ENCODE measurements at regions not wholly inside any gene's neighbourhood (a gene's known extent, or its start where the extent isn't known, plus 50 kb on each side); places are given as distances from the start of the nearest gene placed in this dataset.

DNA sequence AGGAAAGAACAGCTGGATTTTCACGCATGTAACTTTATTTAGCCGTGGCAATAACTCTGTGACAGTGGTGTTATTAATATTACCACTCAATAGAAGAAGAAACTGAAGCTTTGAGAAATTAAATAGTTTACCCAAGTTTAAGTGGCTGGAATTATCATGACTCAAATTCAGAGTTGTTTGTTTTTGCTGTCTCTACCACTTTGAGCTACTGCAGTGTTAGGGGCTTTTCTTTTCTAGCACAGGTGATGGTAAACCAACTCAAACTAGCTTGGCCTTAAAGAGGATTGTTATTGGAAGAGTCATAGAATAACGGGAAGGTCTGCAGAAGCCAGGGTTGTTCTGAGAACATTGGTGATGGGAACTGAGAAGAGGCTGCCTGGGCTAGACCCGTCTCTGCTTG lies 66.0 kb upstream of the PREP start:
- H3K9me3 ChIP-seq: no peaks in the 10 kb centered on the region
- H3K36me3 ChIP-seq: no peaks in the 10 kb centered on the region
- peaks cover 14% of the 10 kb centered on the region for H3K27me3 ChIP-seq
- H3K27ac ChIP-seq: no peak overlapping the region
- H3K4me1 ChIP-seq (ENCODE audit: control insufficient read depth in 1 of 2, insufficient read depth in 1 of 2, low read depth in 1 of 2, low read length in 1 of 2): no peaks in the 10 kb centered on the region
- TF ChIP-seq, protein P1, sequence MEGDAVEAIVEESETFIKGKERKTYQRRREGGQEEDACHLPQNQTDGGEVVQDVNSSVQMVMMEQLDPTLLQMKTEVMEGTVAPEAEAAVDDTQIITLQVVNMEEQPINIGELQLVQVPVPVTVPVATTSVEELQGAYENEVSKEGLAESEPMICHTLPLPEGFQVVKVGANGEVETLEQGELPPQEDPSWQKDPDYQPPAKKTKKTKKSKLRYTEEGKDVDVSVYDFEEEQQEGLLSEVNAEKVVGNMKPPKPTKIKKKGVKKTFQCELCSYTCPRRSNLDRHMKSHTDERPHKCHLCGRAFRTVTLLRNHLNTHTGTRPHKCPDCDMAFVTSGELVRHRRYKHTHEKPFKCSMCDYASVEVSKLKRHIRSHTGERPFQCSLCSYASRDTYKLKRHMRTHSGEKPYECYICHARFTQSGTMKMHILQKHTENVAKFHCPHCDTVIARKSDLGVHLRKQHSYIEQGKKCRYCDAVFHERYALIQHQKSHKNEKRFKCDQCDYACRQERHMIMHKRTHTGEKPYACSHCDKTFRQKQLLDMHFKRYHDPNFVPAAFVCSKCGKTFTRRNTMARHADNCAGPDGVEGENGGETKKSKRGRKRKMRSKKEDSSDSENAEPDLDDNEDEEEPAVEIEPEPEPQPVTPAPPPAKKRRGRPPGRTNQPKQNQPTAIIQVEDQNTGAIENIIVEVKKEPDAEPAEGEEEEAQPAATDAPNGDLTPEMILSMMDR (IDR thresholded peaks at IDR 0.05): no peak
- no peak overlapping the region for H3K4me3 ChIP-seq (ENCODE audit: low read depth in 1 of 2, low read length in 1 of 2)

DNA sequence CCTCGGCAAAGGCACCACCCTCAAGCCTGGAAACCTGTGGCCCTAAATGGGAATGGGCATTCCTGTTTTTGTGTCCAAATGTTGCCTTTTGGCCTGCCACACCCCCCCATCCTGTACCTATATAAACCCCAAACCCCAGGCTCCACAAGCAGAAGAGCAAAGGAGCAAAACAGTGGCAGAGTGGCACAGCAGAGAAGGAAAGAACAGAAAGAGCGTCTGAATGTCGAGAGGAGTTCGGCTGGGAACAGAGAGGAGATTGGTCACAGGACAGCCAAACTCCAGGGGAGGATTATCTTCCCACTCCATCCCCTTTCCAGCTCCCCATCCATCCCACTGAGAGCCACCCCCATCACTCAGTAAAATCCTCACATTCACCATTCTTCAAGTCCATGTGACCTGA lies 58.0 kb upstream of the PREP start:
- Histone ChIP-seq H3K27me3 (no peaks in the 10 kb centered on the region), H3K4me3 (ENCODE audit: low read depth in 1 of 2, low read length in 1 of 2) (no peak overlapping the region), H3K36me3 (no peaks in the 10 kb centered on the region), H3K4me1 (ENCODE audit: control insufficient read depth in 1 of 2, insufficient read depth in 1 of 2, low read depth in 1 of 2, low read length in 1 of 2) (no peaks in the 10 kb centered on the region), H3K27ac (no peak overlapping the region), H3K9me3 (no peaks in the 10 kb centered on the region)
- TF ChIP-seq, protein P1 (IDR thresholded peaks at IDR 0.05): no peak

DNA sequence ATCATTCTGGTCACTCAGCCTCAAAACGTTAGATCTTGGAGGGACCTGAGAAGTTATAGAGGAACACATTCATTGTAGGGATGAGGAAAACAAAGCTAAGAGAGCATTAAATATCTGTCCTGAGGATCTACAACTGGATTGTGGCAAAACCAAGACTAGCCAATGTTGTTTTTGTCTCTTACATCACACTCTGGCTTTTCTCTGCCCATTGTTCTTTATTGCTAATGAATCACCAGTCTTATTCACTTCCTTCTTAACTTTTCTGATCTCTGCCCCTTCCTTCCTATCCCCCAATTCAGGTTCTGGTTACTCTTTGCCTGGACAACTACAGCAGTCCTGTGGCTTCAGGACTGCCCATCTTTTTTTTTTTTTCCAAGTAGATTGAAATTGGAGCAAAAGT lies 57.0 kb upstream of the PREP start:
- no peaks in the 10 kb centered on the region for H3K9me3 ChIP-seq
- no peak overlapping the region for H3K4me3 ChIP-seq (ENCODE audit: low read depth in 1 of 2, low read length in 1 of 2)
- no peaks in the 10 kb centered on the region for H3K36me3 ChIP-seq
- TF ChIP-seq, protein P1 (IDR thresholded peaks at IDR 0.05): no peak
- no peaks in the 10 kb centered on the region for H3K27me3 ChIP-seq
- H3K27ac ChIP-seq: no peak overlapping the region
- no peaks in the 10 kb centered on the region for H3K4me1 ChIP-seq (ENCODE audit: control insufficient read depth in 1 of 2, insufficient read depth in 1 of 2, low read depth in 1 of 2, low read length in 1 of 2)

DNA sequence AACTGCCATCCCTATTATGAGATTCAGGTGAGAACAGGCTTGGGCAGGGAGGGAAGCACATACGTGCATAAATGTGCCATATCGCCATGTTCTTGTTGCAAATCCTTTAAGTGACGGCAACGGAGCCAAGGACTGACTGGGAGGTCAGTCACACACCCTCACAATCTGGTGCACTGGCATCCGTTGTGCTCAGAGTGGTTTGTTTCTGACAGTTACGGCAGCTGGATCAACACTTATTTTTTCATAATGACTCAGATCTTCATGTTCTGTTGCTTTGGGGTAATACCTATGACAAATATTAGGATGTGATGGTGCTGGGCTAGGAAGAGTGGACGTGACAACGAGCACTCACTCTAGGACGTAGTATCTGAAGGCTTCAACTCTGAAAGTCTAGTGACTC lies 56.2 kb upstream of the PREP start:
- H3K27ac ChIP-seq: no peak overlapping the region
- H3K27me3 ChIP-seq: no peaks in the 10 kb centered on the region
- no peaks in the 10 kb centered on the region for H3K9me3 ChIP-seq
- no peaks in the 10 kb centered on the region for H3K4me1 ChIP-seq (ENCODE audit: control insufficient read depth in 1 of 2, insufficient read depth in 1 of 2, low read depth in 1 of 2, low read length in 1 of 2)
- TF ChIP-seq, protein P1 (IDR thresholded peaks at IDR 0.05): no peak
- H3K36me3 ChIP-seq: no peaks in the 10 kb centered on the region
- no peak overlapping the region for H3K4me3 ChIP-seq (ENCODE audit: low read depth in 1 of 2, low read length in 1 of 2)

DNA sequence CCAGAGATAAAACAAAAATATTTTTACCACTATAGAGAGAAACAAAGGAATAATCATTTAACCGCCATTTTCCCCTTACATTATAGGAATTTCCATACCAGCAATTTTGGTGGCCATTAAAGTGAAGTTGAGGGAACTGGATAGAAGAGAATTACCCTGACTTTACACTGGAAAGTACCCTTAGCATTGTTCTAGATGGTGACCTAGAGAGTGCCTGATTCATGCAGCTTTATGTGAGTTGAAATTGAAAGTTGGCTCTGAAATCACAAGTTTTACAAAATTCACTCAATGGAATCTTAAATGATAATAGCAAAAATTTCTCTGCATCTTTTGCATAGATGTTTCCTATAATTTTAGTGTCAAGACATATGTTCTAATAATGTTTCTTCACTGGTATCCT lies 55.7 kb upstream of the PREP start:
- Histone ChIP-seq H3K27me3 (no peaks in the 10 kb centered on the region), H3K9me3 (no peaks in the 10 kb centered on the region), H3K4me1 (ENCODE audit: control insufficient read depth in 1 of 2, insufficient read depth in 1 of 2, low read depth in 1 of 2, low read length in 1 of 2) (no peaks in the 10 kb centered on the region), H3K27ac (no peak overlapping the region), H3K4me3 (ENCODE audit: low read depth in 1 of 2, low read length in 1 of 2) (no peak overlapping the region), H3K36me3 (no peaks in the 10 kb centered on the region)
- TF ChIP-seq, protein P1 (IDR thresholded peaks at IDR 0.05): no peak

DNA sequence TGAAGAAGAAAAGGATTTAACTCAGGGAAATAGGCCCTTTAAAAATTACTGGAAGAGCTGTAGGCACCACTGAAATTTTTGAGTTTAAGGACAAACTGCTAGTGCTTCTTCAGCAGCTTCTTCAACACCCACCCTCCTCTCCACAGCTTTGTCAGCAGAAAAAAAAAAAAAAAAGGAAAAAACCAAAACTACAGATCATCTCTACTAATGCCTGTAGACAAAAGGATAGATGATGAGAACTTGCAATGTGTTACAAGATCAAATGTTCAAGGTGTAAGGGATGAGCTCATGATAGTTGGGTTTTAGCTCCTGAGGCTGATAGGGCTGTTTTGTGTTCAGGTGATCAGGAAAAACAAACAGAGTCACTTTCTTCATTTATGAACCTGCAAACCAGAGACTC lies 55.2 kb upstream of the PREP start:
- TF ChIP-seq, protein P1 (IDR thresholded peaks at IDR 0.05): no peak
- no peaks in the 10 kb centered on the region for H3K27me3 ChIP-seq
- no peaks in the 10 kb centered on the region for H3K4me1 ChIP-seq (ENCODE audit: control insufficient read depth in 1 of 2, insufficient read depth in 1 of 2, low read depth in 1 of 2, low read length in 1 of 2)
- no peaks in the 10 kb centered on the region for H3K9me3 ChIP-seq
- no peak overlapping the region for H3K27ac ChIP-seq
- H3K4me3 ChIP-seq (ENCODE audit: low read depth in 1 of 2, low read length in 1 of 2): no peak overlapping the region
- no peaks in the 10 kb centered on the region for H3K36me3 ChIP-seq
